HG02852 (cell line): ENCODE measurements at regions not wholly inside any gene's neighbourhood (a gene's known extent, or its start where the extent isn't known, plus 50 kb on each side); places are given as distances from the start of the nearest gene placed in this dataset.
A peak's percentile ranks its signal among the peaks of the same experiment; 100 is the strongest.

ENCODE experiments used
- ATAC-seq: cut with Tn5 transposase; IDR thresholded peaks from one replicate; pipeline ENCODE4 v1.9.1; 2021; ENCODE audit warnings: mild to moderate bottlenecking, moderate library complexity; ENCODE audit not compliant: unreplicated experiment

GRCh38 chr6:87860902-87861301 lies 158.9 kb upstream of the AKIRIN2 start:
- no peak for ATAC-seq

- ATAC-seq = no peak
Observed at GRCh38 chr6:87858440-87858839, 156.4 kb upstream of the AKIRIN2 start.

GRCh38 chr6:87851674-87852299 lies 149.8 kb upstream of the AKIRIN2 start:
- no peak for ATAC-seq

- ATAC-seq = no peak
Observed at GRCh38 chr6:87848616-87849015, 146.6 kb upstream of the AKIRIN2 start.

- ATAC-seq = no peak
Observed at GRCh38 chr6:87847830-87848210, 145.8 kb upstream of the AKIRIN2 start.

GRCh38 chr6:87847135-87847829 lies 145.2 kb upstream of the AKIRIN2 start:
- no peak for ATAC-seq

- no peak for ATAC-seq
Observed at GRCh38 chr6:87846434-87846833, 144.4 kb upstream of the AKIRIN2 start.

GRCh38 chr6:87840324-87840723 lies 138.3 kb upstream of the AKIRIN2 start:
- ATAC-seq = no peak

GRCh38 chr6:87837876-87838275 lies 135.8 kb upstream of the AKIRIN2 start:
- no peak for ATAC-seq

- no peak for ATAC-seq
Observed at GRCh38 chr6:87837444-87837843, 135.4 kb upstream of the AKIRIN2 start.

- peak; percentile 77 for ATAC-seq
Observed at GRCh38 chr6:87832025-87832825, 130.2 kb upstream of the AKIRIN2 start.

GRCh38 chr6:87830907-87831306 lies 128.9 kb upstream of the AKIRIN2 start:
- ATAC-seq = no peak

- no peak for ATAC-seq
Observed at GRCh38 chr6:87829622-87830121, 127.6 kb upstream of the AKIRIN2 start.

- no peak for ATAC-seq
Observed at GRCh38 chr6:87828044-87828443, 126.0 kb upstream of the AKIRIN2 start.

GRCh38 chr6:87827346-87827745 lies 125.3 kb upstream of the AKIRIN2 start:
- ATAC-seq = no peak

GRCh38 chr6:87826424-87826823 lies 124.4 kb upstream of the AKIRIN2 start:
- ATAC-seq = no peak

- ATAC-seq = no peak
Observed at GRCh38 chr6:87825821-87826221, 123.8 kb upstream of the AKIRIN2 start.

GRCh38 chr6:87824958-87825491 lies 123.0 kb upstream of the AKIRIN2 start:
- no peak for ATAC-seq

- no peak for ATAC-seq
Observed at GRCh38 chr6:87822011-87822410, 120.0 kb upstream of the AKIRIN2 start.

- ATAC-seq = no peak
Observed at GRCh38 chr6:87820343-87820984, 118.4 kb upstream of the AKIRIN2 start.

- no peak for ATAC-seq
Observed at GRCh38 chr6:87817183-87817582, 115.2 kb upstream of the AKIRIN2 start.
